Erythroblast (primary cell): ENCODE measurements at regions not wholly inside any gene's neighbourhood (a gene's known extent, or its start where the extent isn't known, plus 50 kb on each side); places are given as distances from the start of the nearest gene placed in this dataset.

Source experiments
- GATA1 ChIP-seq: IDR thresholded peaks from 2 replicates; pipeline ENCODE4 v1.6.1; 2011; ENCODE audit warnings: low read depth, mild to moderate bottlenecking, control low read depth, low read length, moderate library complexity
- POLR2A ChIP-seq: IDR thresholded peaks from 2 replicates; pipeline ENCODE4 v1.6.1; 2011; ENCODE audit warnings: mild to moderate bottlenecking, low read length

DNA sequence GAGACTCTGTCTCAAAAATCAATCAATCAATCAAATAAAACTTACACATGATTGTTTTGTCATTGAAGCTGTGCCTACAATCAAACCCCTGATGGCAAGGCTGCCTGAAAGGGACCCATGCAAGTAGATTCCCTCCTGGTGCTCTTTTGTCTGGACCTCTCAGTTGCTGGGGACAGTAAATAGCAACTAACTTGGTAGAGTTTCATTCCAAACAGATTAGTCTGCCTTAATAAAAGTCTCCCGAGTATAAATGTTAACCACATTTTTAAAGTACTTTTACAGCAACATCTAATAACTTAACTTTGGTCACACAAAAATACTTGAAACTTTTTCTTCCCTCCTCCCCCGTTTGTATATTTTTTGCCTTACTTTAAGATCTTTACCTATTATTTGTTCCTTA lies 105.5 kb downstream of the FEM1C start:
- no peak for TF ChIP-seq POLR2A
- TF ChIP-seq GATA1: no peak
